DND-41 (cell line): ENCODE measurements at regions not wholly inside any gene's neighbourhood (a gene's known extent, or its start where the extent isn't known, plus 50 kb on each side); places are given as distances from the start of the nearest gene placed in this dataset.

ENCODE experiments used
- EZH2 ChIP-seq: IDR thresholded peaks from 3 replicates; pipeline ENCODE4 v1.6.1; 2012; ENCODE audit warnings: borderline replicate concordance, low read depth, mild to moderate bottlenecking, moderate library complexity, low read length, inconsistent platforms; ENCODE audit not compliant: severe bottlenecking
- TF ChIP-seq, protein P1 (sequence below): IDR thresholded peaks from 2 replicates; pipeline ENCODE4 v1.5.1; 2012; ENCODE audit warnings: borderline replicate concordance, low read length, moderate library complexity, mild to moderate bottlenecking; ENCODE audit not compliant: poor library complexity, severe bottlenecking; ENCODE audit errors: extremely low read depth

- TF ChIP-seq, protein P1, sequence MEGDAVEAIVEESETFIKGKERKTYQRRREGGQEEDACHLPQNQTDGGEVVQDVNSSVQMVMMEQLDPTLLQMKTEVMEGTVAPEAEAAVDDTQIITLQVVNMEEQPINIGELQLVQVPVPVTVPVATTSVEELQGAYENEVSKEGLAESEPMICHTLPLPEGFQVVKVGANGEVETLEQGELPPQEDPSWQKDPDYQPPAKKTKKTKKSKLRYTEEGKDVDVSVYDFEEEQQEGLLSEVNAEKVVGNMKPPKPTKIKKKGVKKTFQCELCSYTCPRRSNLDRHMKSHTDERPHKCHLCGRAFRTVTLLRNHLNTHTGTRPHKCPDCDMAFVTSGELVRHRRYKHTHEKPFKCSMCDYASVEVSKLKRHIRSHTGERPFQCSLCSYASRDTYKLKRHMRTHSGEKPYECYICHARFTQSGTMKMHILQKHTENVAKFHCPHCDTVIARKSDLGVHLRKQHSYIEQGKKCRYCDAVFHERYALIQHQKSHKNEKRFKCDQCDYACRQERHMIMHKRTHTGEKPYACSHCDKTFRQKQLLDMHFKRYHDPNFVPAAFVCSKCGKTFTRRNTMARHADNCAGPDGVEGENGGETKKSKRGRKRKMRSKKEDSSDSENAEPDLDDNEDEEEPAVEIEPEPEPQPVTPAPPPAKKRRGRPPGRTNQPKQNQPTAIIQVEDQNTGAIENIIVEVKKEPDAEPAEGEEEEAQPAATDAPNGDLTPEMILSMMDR: no peak
- TF ChIP-seq EZH2: no peak
Observed at GRCh38 chr6:159328052-159328451, 158.9 kb downstream of the FNDC1 start.
